GM21723 (cell line): ENCODE measurements at regions not wholly inside any gene's neighbourhood (a gene's known extent, or its start where the extent isn't known, plus 50 kb on each side); places are given as distances from the start of the nearest gene placed in this dataset.
A peak's percentile ranks its signal among the peaks of the same experiment; 100 is the strongest.

ENCODE experiments used
- ATAC-seq: cut with Tn5 transposase; IDR thresholded peaks from one replicate; pipeline ENCODE4 v1.9.1; 2021; ENCODE audit warnings: mild to moderate bottlenecking, moderate library complexity; ENCODE audit not compliant: unreplicated experiment

GRCh38 chr10:85524001-85524666 lies 842.5 kb downstream of the GRID1 start:
- no peak for ATAC-seq

- ATAC-seq: no peak
Observed at GRCh38 chr10:85527616-85528317, 838.8 kb downstream of the GRID1 start.

GRCh38 chr10:85528318-85528652 lies 838.3 kb downstream of the GRID1 start:
- ATAC-seq: no peak

- ATAC-seq: no peak
Observed at GRCh38 chr10:85531706-85532105, 834.9 kb downstream of the GRID1 start.

DNA sequence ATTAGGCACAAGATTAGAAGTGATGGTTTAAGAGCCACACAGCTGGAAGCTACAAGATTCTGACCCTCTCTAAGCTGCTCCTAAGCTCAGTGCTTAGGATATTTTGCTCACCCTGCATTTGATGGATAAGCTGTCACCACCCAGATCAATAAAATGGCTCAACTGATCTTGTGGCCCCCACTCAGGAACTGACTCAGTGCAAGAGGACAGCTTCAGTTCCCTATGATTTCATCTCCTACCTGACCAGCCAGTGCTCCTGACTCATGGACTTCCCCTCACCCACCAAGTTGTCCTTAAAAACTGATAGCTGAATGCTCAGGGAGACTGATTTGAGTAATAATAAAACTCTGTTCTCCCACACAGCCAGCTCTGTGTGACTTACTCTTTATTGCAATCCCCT lies 833.8 kb downstream of the GRID1 start:
- no peak for ATAC-seq

DNA sequence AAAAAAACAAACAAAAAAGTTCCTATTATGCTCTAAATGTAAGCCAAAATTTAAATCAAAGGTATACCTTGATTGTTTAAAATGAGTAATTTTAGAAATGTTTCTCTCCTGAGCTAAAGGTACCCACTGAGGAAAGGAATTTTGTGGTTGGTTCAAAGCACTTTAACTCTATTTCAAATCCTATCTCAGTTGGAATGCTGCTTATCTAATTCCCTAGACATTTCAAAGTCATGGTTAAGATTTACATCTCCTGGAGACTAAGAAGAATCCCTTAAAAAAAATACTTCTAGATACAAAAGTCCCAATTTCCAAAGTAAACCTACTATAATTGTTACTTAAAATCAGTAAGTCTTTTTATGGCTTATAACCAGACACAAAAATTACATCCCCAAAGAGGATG lies 830.7 kb downstream of the GRID1 start:
- no peak for ATAC-seq

DNA sequence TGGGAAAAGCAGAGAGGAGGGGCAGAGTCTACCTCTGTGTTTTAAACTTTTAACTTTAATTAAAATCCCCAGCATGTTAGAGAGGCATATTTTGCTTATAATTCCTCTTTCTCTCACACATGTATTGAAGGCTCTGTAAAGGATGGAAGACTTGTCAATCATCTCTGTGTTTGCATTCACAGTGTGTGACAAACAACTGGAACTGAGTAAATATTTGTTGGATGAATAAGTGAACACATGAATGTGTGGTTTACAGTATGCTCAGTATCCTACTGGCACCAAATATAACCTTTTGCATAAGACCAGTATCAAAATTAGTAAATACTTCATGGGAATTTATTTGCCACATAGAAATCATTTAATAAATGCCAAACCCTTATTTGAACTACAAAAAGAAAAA lies 829.0 kb downstream of the GRID1 start:
- ATAC-seq: no peak

DNA sequence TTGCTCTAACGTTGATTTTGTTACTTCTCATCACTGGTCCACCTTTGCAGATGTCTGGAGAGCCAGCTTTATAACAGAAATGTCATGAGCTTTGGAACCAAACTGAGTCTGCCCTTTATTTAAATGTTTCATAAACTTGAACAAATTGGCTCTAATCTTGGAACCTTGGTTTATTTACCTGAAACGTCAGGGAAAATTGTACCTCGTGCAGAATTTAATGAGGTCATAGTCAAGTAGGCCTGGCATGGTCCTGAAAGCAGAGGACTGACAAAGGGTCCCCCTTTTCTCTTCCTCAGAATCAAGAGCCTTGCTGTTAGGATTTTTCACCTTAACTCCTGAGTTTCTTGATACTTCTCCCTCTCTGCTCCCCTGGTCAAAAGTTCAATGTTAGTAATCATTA lies 828.0 kb downstream of the GRID1 start:
- no peak for ATAC-seq

GRCh38 chr10:85542152-85542551 lies 824.4 kb downstream of the GRID1 start:
- ATAC-seq: no peak

GRCh38 chr10:85542936-85543730 lies 823.5 kb downstream of the GRID1 start:
- ATAC-seq: no peak

DNA sequence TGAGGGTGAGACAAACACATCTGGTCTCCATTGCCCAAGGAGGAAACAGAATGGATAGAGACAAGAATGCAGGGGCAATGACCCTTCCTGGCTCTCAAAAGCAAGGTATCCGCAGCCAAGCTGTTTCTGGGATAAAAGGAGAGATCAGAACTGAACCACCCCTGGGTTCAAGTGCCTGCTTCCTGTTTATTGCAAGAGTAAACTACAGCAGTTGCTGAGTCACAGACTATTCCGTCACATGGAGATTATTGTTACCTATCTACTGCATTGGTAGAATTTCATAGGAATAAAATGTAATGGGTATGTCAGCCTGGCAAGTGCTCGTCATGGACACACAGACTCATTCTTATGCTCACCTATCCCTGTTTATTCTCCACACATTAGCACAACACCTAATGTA lies 821.6 kb downstream of the GRID1 start:
- ATAC-seq: no peak

DNA sequence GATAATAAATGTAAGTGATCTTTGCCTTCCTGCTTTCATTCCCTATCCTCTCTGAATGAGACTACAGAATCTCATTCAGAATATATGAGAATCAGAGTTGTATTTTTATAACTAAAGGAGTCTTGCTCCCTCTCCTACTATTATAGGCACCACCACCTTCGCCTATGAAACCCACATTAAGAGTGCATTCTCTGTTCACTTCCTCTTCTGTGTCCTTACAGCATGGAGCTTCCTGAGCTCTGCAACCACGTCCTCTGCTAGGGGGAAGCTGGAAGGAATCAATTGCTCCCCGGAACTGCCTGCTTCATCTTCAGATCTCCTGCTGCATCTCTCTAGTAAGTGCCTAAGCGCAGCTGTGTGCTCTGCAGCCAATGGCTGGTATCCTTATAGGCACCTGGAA lies 820.7 kb downstream of the GRID1 start:
- ATAC-seq: no peak

- ATAC-seq: peak; percentile 17
Observed at GRCh38 chr10:85547460-85548023, 819.1 kb downstream of the GRID1 start.

- ATAC-seq: peak; percentile 88
Observed at GRCh38 chr10:85548034-85548433, 818.6 kb downstream of the GRID1 start.
